Heart left ventricle (tissue), 16 donors: ENCODE measurements at regions not wholly inside any gene's neighbourhood (a gene's known extent, or its start where the extent isn't known, plus 50 kb on each side); places are given as distances from the start of the nearest gene placed in this dataset.

Experiments used
- ATAC-seq, 4 donors: fragments of 200-7000 bp; cut with Tn5 transposase; one replicate each; pipeline ENCODE4 v1.9.1; 2020 to 2022; ENCODE audit warnings: moderate library complexity in 4 of 4, mild to moderate bottlenecking in 3 of 4, moderate number of reproducible peaks in 1 of 4
- DNase-seq, 5 donors: peaks; one replicate each; pipeline ENCODE4 v3.0.0-alpha.2; 2020
- H3K27ac ChIP-seq, 12 donors: fragments of 200-600 bp; sonication (generic) in 4 of 12; one replicate each; pipeline versions ENCODE4 v1.5.0 to v1.8.0; 2016 to 2022; ENCODE audit warnings: mild to moderate bottlenecking in 2 of 12
- H3K27me3 ChIP-seq, 9 donors: fragments of 200-600 bp; sonication (generic) in 2 of 9; one replicate each; pipeline versions ENCODE4 v1.5.1 to v1.8.0; 2016 to 2022; ENCODE audit warnings: mild to moderate bottlenecking in 3 of 9
- H3K36me3 ChIP-seq, 9 donors: fragments of 200-600 bp; sonication (generic) in 2 of 9; one replicate each; pipeline versions ENCODE4 v1.5.0 to v1.8.0; 2018 to 2022; ENCODE audit warnings: mild to moderate bottlenecking in 2 of 9
- H3K4me1 ChIP-seq, 12 donors: fragments of 200-600 bp; sonication (generic) in 4 of 12; one replicate each; pipeline versions ENCODE4 v1.5.0 to v1.8.0; 2016 to 2022; ENCODE audit warnings: mild to moderate bottlenecking in 3 of 12
- H3K4me3 ChIP-seq, 12 donors: fragments of 200-600 bp; sonication (generic) in 4 of 12; one replicate each; pipeline versions ENCODE4 v1.5.0 to v1.8.0; 2017 to 2022; ENCODE audit warnings: mild to moderate bottlenecking in 9 of 12, moderate library complexity in 4 of 12
- H3K9me3 ChIP-seq, 12 donors: fragments of 200-600 bp; sonication (generic) in 4 of 12; one replicate each; pipeline versions ENCODE4 v1.5.0 to v1.8.0; 2016 to 2022; ENCODE audit warnings: mild to moderate bottlenecking in 1 of 12
- CTCF ChIP-seq, 12 donors: fragments of 200-600 bp; sonication (generic) in 4 of 12; IDR thresholded peaks; one replicate each; pipeline versions ENCODE4 v1.5.0 to v1.8.0; 2018 to 2022; ENCODE audit warnings: antibody characterized with exemption in 12 of 12, mild to moderate bottlenecking in 5 of 12
- POLR2A ChIP-seq, 2 donors: fragments of 450-650 bp; IDR thresholded peaks; one replicate each; pipeline ENCODE4 v1.6.1; 2017; ENCODE audit warnings: antibody characterized with exemption in 2 of 2, mild to moderate bottlenecking in 2 of 2, moderate library complexity in 2 of 2
- WGBS, 4 donors: extraction: QIAGEN DNeasy Blood & Tissue Kit in 2 of 4; methylation state at CpG; one replicate each; pipeline versions ENCODE4 v1.1.5 to v1.1.7; 2013 to 2018; 5-methylcytosine and 5-hydroxymethylcytosine counted together
- intact Hi-C, 10 donors: fragments of 100-400 bp; cut with DNase I; formaldehyde crosslinking; loops; one replicate each; pipeline versions ENCODE4 v1.11.1 to v1.14.2; 2022
- donor health status: ischemic (EF 13 %, LVEDD 7.1; RV severe dilation, severe dysfunction).
- donor health status: healthy with polysubstance abuse.
- donor health status: DM: no; HTN: yes; CAD: no.
- donor health status: DM: no; HTN: no; CAD: no.
- donor health status: ischemic (EF 25% LVEDD 6.9; RV normal size, moderate dysfunction).
- donor health status: ischemic (EF 25% LVEDD 5.7; RV mildly dilated, moderate dysfunction).
- donor health status: healthy.
- donor health status: DM: yes; HTN: yes; CAD: no.
- donor health status: ischemic (EF 35%, LVEDD 5.7; RV mildly dilated, moderate dysfunction).
- donor health status: nonischemic (EF 11% LVEDD 7.7; RV severe dilation, severe dysfunction).
- donor health status: DM: yes; HTN: yes; CAD: no.
- donor health status: PGD.
- donor health status: ischemic (EF 29% LVEDD 5.4; RV normal size, mild dysfunction).
- donor health status: nonischemic (EF 23%, LVEDD 6.1; RV moderate dilation, normal function).

GRCh38 chr7:110056331-110056730, 1034.6 kb upstream of the LRRN3 start:
- Histone ChIP-seq H3K36me3 (no peaks in the 10 kb centered on the region), H3K27ac (no peak overlapping the region), H3K9me3 (peaks cover 0 to 5% (median 0%) of the 10 kb centered on the region in 12 donors), H3K27me3 (no peaks in the 10 kb centered on the region), H3K4me3 (no peak overlapping the region), H3K4me1 (no peaks in the 10 kb centered on the region)
- TF ChIP-seq CTCF (IDR thresholded peaks at IDR 0.05) = no peak
- no peak for TF ChIP-seq POLR2A (IDR thresholded peaks at IDR 0.05)
- intact Hi-C loops = no loop called here
- 79 to 86% (median 81%) methylated on average over 3 of the region's 3 CpGs for WGBS, 4 donors
- DNase-seq = no peak
- ATAC-seq = no peak

- intact Hi-C loops = no loop called here
- no peak for ATAC-seq
- Histone ChIP-seq H3K27ac (no peak overlapping the region), H3K9me3 (peaks cover 0 to 5% (median 0%) of the 10 kb centered on the region in 12 donors), H3K4me3 (no peak overlapping the region), H3K27me3 (no peaks in the 10 kb centered on the region), H3K4me1 (no peaks in the 10 kb centered on the region), H3K36me3 (no peaks in the 10 kb centered on the region)
- TF ChIP-seq CTCF (IDR thresholded peaks at IDR 0.05) = no peak
- TF ChIP-seq POLR2A (IDR thresholded peaks at IDR 0.05) = no peak
- DNase-seq = no peak
- 83 to 92% (median 86%) methylated on average over 1 of the region's 1 CpG for WGBS, 4 donors
These were observed 1032.5 kb upstream of the LRRN3 start for GRCh38 chr7:110058401-110058800.

GRCh38 chr7:110061387-110061786, 1029.5 kb upstream of the LRRN3 start:
- no peak for TF ChIP-seq POLR2A (IDR thresholded peaks at IDR 0.05)
- TF ChIP-seq CTCF (IDR thresholded peaks at IDR 0.05) = no peak
- WGBS, 4 donors = 89 to 100% (median 99%) methylated on average over 2 of the region's 2 CpGs
- peaks cover 0 to 5% (median 0%) of the 10 kb centered on the region in 12 donors for H3K9me3 ChIP-seq
- H3K4me3 ChIP-seq = no peak overlapping the region
- no peak overlapping the region for H3K27ac ChIP-seq
- intact Hi-C loops = no loop called here
- DNase-seq (no peak), ATAC-seq (no peak)
- H3K36me3 ChIP-seq = no peaks in the 10 kb centered on the region
- no peaks in the 10 kb centered on the region for H3K4me1 ChIP-seq
- H3K27me3 ChIP-seq = no peaks in the 10 kb centered on the region

- TF ChIP-seq CTCF (IDR thresholded peaks at IDR 0.05) (no peak), POLR2A (IDR thresholded peaks at IDR 0.05) (no peak)
- Histone ChIP-seq H3K9me3 (peaks cover 0 to 4% (median 0%) of the 10 kb centered on the region in 12 donors), H3K27ac (no peak overlapping the region), H3K27me3 (no peaks in the 10 kb centered on the region), H3K4me3 (no peak overlapping the region), H3K36me3 (no peaks in the 10 kb centered on the region), H3K4me1 (no peaks in the 10 kb centered on the region)
- intact Hi-C loops = no loop called here
- WGBS, 4 donors = 70 to 81% (median 75%) methylated on average over 3 of the region's 3 CpGs
- ATAC-seq (no peak), DNase-seq (no peak)
These were observed 1025.8 kb upstream of the LRRN3 start for GRCh38 chr7:110065121-110065520.
